HAP-1 (cell line): ENCODE measurements at regions not wholly inside any gene's neighbourhood (a gene's known extent, or its start where the extent isn't known, plus 50 kb on each side); places are given as distances from the start of the nearest gene placed in this dataset.
"Not testable (repeated sequence)": the region's sequence is repeated elsewhere in the genome, so short reads cannot be mapped to it uniquely, and the experiment has no call there.

Experiments used
- DNase-seq, 2 experiments: peaks; one replicate each; pipeline ENCODE4 v3.0.0-alpha.2; 2016 to 2020; ENCODE audit warnings: low spot score in 2 of 2
- H3K27me3 ChIP-seq: fragments of 250-450 bp; sonication (Bioruptor Pico); 2 replicates; pipeline ENCODE4 v1.5.1; 2020; ENCODE audit warnings: low read depth, mild to moderate bottlenecking, moderate library complexity
- H3K36me3 ChIP-seq: fragments of 250-450 bp; sonication (Bioruptor Pico); replicated peaks from 2 replicates; pipeline ENCODE4 v1.5.1; 2020; ENCODE audit warnings: mild to moderate bottlenecking
- H3K4me1 ChIP-seq: fragments of 250-450 bp; sonication (Bioruptor Pico); 2 replicates; pipeline ENCODE4 v1.5.1; 2020; ENCODE audit warnings: mild to moderate bottlenecking
- H3K4me3 ChIP-seq: fragments of 250-450 bp; sonication (Bioruptor Pico); 2 replicates; pipeline ENCODE4 v1.5.1; 2020; ENCODE audit warnings: mild to moderate bottlenecking, moderate library complexity
- H3K9me3 ChIP-seq: fragments of 250-450 bp; sonication (Bioruptor Pico); 2 replicates; pipeline ENCODE4 v1.5.1; 2020; ENCODE audit warnings: mild to moderate bottlenecking, moderate library complexity
- in situ Hi-C: fragments of 300-500 bp; cut with MboI; formaldehyde crosslinking; loops from 3 replicates; pipeline ENCODE4 v1.14.3; 2020; ENCODE audit warnings: low sequenced_read_pairs, inconsistent platforms, mixed read lengths

GRCh38 chr6:8821981-8822381 is 386.6 kb upstream of the SLC35B3 start:
- H3K4me1 ChIP-seq, result no peaks in the 10 kb centered on the region
- H3K4me3 ChIP-seq, result no peak overlapping the region
- in situ Hi-C loops, result no loop called here
- no peaks in the 10 kb centered on the region for H3K9me3 ChIP-seq
- no peak for DNase-seq
- H3K36me3 ChIP-seq, result no peaks in the 10 kb centered on the region
- no peaks in the 10 kb centered on the region for H3K27me3 ChIP-seq

GRCh38 chr6:8820313-8820712 is 385.0 kb upstream of the SLC35B3 start:
- Histone ChIP-seq H3K27me3 (no peaks in the 10 kb centered on the region; the same call in 1 of the 2 replicates), H3K36me3 (no peaks in the 10 kb centered on the region), H3K4me3 (no peak overlapping the region), H3K4me1 (no peaks in the 10 kb centered on the region), H3K9me3 (no peaks in the 10 kb centered on the region)
- no peak for DNase-seq
- in situ Hi-C loops, result no loop called here

GRCh38 chr6:8819446-8819845 is 384.1 kb upstream of the SLC35B3 start:
- Histone ChIP-seq H3K36me3 (no peaks in the 10 kb centered on the region), H3K4me1 (no peaks in the 10 kb centered on the region), H3K4me3 (no peak overlapping the region), H3K9me3 (no peaks in the 10 kb centered on the region), H3K27me3 (no peaks in the 10 kb centered on the region; the same call in 1 of the 2 replicates)
- DNase-seq, result no peak
- in situ Hi-C loops, result no loop called here

- no peaks in the 10 kb centered on the region for H3K4me1 ChIP-seq
- no peaks in the 10 kb centered on the region; the same call in 1 of the 2 replicates for H3K27me3 ChIP-seq
- H3K36me3 ChIP-seq, result no peaks in the 10 kb centered on the region
- in situ Hi-C loops, result no loop called here
- DNase-seq, result no peak
- H3K9me3 ChIP-seq, result no peaks in the 10 kb centered on the region
- H3K4me3 ChIP-seq, result no peak overlapping the region
Observed at GRCh38 chr6:8814440-8815000, 379.2 kb upstream of the SLC35B3 start.

- Histone ChIP-seq H3K9me3 (no peaks in the 10 kb centered on the region), H3K36me3 (no peaks in the 10 kb centered on the region), H3K4me1 (no peaks in the 10 kb centered on the region), H3K4me3 (no peak overlapping the region), H3K27me3 (no peaks in the 10 kb centered on the region)
- in situ Hi-C loops, result no loop called here
- DNase-seq, result no peak
Observed at GRCh38 chr6:8810325-8810724, 375.0 kb upstream of the SLC35B3 start.

GRCh38 chr6:8809662-8810061 is 374.3 kb upstream of the SLC35B3 start:
- no peaks in the 10 kb centered on the region for H3K36me3 ChIP-seq
- in situ Hi-C loops, result no loop called here
- no peaks in the 10 kb centered on the region for H3K9me3 ChIP-seq
- H3K27me3 ChIP-seq, result no peaks in the 10 kb centered on the region
- H3K4me3 ChIP-seq, result no peak overlapping the region
- no peaks in the 10 kb centered on the region for H3K4me1 ChIP-seq
- DNase-seq, result no peak

GRCh38 chr6:8803181-8803760 is 367.9 kb upstream of the SLC35B3 start:
- in situ Hi-C loops, result no loop called here
- no peaks in the 10 kb centered on the region for H3K9me3 ChIP-seq
- H3K4me3 ChIP-seq, result no peak overlapping the region
- no peaks in the 10 kb centered on the region for H3K27me3 ChIP-seq
- no peaks in the 10 kb centered on the region for H3K36me3 ChIP-seq
- no peaks in the 10 kb centered on the region for H3K4me1 ChIP-seq
- DNase-seq, result peak in 1 of 2 experiments; percentile 17

- DNase-seq, H3K9me3 ChIP-seq, H3K4me1 ChIP-seq, H3K27me3 ChIP-seq, H3K4me3 ChIP-seq, H3K36me3 ChIP-seq, in situ Hi-C loops: not testable (repeated sequence)
Observed at GRCh38 chr6:8802397-8802796, 367.1 kb upstream of the SLC35B3 start.

GRCh38 chr6:8794420-8794819 is 359.1 kb upstream of the SLC35B3 start:
- Histone ChIP-seq H3K4me3 (no peak overlapping the region), H3K27me3 (no peaks in the 10 kb centered on the region), H3K36me3 (no peaks in the 10 kb centered on the region), H3K9me3 (no peaks in the 10 kb centered on the region), H3K4me1 (no peaks in the 10 kb centered on the region)
- in situ Hi-C loops, result no loop called here
- no peak for DNase-seq

GRCh38 chr6:8789878-8790277 is 354.5 kb upstream of the SLC35B3 start:
- Histone ChIP-seq H3K9me3 (no peaks in the 10 kb centered on the region), H3K4me1 (no peaks in the 10 kb centered on the region), H3K27me3 (no peaks in the 10 kb centered on the region), H3K36me3 (no peaks in the 10 kb centered on the region), H3K4me3 (no peak overlapping the region)
- in situ Hi-C loops, result no loop called here
- DNase-seq, result no peak

GRCh38 chr6:8785223-8785622 is 349.9 kb upstream of the SLC35B3 start:
- no peaks in the 10 kb centered on the region for H3K27me3 ChIP-seq
- in situ Hi-C loops, result no loop called here
- no peaks in the 10 kb centered on the region for H3K9me3 ChIP-seq
- no peaks in the 10 kb centered on the region for H3K36me3 ChIP-seq
- no peaks in the 10 kb centered on the region for H3K4me1 ChIP-seq
- DNase-seq, result no peak
- no peak overlapping the region for H3K4me3 ChIP-seq

- Histone ChIP-seq H3K9me3 (no peaks in the 10 kb centered on the region), H3K4me3 (no peak overlapping the region), H3K36me3 (no peaks in the 10 kb centered on the region), H3K4me1 (no peaks in the 10 kb centered on the region), H3K27me3 (no peaks in the 10 kb centered on the region)
- no peak for DNase-seq
- in situ Hi-C loops, result no loop called here
Observed at GRCh38 chr6:8783191-8783590, 347.8 kb upstream of the SLC35B3 start.

GRCh38 chr6:8780653-8781052 is 345.3 kb upstream of the SLC35B3 start:
- Histone ChIP-seq H3K27me3 (no peaks in the 10 kb centered on the region), H3K4me1 (no peaks in the 10 kb centered on the region), H3K36me3 (no peaks in the 10 kb centered on the region), H3K4me3 (no peak overlapping the region), H3K9me3 (no peaks in the 10 kb centered on the region)
- no peak for DNase-seq
- in situ Hi-C loops, result no loop called here

GRCh38 chr6:8764733-8765132 is 329.4 kb upstream of the SLC35B3 start:
- H3K4me3 ChIP-seq, result no peak overlapping the region
- in situ Hi-C loops, result no loop called here
- H3K4me1 ChIP-seq, result no peaks in the 10 kb centered on the region
- no peaks in the 10 kb centered on the region for H3K27me3 ChIP-seq
- H3K36me3 ChIP-seq, result no peaks in the 10 kb centered on the region
- no peak for DNase-seq
- H3K9me3 ChIP-seq, result no peaks in the 10 kb centered on the region

GRCh38 chr6:8760951-8761350 is 325.6 kb upstream of the SLC35B3 start:
- Histone ChIP-seq H3K36me3 (no peaks in the 10 kb centered on the region), H3K9me3 (no peaks in the 10 kb centered on the region), H3K4me3 (no peak overlapping the region), H3K4me1 (no peaks in the 10 kb centered on the region), H3K27me3 (no peaks in the 10 kb centered on the region)
- in situ Hi-C loops, result no loop called here
- DNase-seq, result no peak
